ENCODE measurements at regions not wholly inside any gene's neighbourhood (a gene's known extent, or its start where the extent isn't known, plus 50 kb on each side); places are given as distances from the start of the nearest gene placed in this dataset.
A peak's percentile ranks its signal among the peaks of the same experiment; 100 is the strongest.

DNA sequence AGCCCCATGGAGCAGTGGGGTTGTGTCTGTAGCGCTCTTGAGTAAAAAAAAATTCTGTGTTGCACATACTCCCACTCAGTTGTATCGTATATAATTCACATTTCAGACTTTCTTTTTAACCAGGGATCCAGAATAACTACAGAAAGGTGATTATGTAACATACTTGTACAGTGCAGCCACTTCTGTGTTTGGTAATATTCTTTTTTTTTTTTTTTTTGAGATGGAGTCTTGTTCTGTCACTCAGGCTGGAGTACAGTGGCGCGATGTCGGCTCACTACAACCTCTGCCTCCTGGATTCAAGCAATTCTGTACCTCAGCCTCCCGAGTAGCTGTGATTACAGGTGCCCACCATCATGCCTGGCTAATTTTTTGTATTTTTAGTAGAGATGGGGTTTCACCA lies 82.4 kb upstream of the MACF1 start:
- no peaks in the 10 kb centered on the region for H3K9me3 ChIP-seq (ENCODE audit: control insufficient read depth in 4 of 4, insufficient read depth in 3 of 4, low read length in 3 of 4)
- DNase-seq (no peak), ATAC-seq (ENCODE audit: insufficient read depth, low FRiP score) (no peak)
- H3K36me3 ChIP-seq (ENCODE audit: control insufficient read depth in 4 of 4, insufficient read depth in 4 of 4, low read length in 4 of 4): peaks cover 0 to 7% (median 3%) of the 10 kb centered on the region in 4 donors
- no peak overlapping the region for H3K27ac ChIP-seq (ENCODE audit: low read depth in 1 of 2, low read length in 1 of 2)
- no peak overlapping the region for H3K4me3 ChIP-seq
- TF ChIP-seq, protein P1, sequence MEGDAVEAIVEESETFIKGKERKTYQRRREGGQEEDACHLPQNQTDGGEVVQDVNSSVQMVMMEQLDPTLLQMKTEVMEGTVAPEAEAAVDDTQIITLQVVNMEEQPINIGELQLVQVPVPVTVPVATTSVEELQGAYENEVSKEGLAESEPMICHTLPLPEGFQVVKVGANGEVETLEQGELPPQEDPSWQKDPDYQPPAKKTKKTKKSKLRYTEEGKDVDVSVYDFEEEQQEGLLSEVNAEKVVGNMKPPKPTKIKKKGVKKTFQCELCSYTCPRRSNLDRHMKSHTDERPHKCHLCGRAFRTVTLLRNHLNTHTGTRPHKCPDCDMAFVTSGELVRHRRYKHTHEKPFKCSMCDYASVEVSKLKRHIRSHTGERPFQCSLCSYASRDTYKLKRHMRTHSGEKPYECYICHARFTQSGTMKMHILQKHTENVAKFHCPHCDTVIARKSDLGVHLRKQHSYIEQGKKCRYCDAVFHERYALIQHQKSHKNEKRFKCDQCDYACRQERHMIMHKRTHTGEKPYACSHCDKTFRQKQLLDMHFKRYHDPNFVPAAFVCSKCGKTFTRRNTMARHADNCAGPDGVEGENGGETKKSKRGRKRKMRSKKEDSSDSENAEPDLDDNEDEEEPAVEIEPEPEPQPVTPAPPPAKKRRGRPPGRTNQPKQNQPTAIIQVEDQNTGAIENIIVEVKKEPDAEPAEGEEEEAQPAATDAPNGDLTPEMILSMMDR (IDR thresholded peaks at IDR 0.05; ENCODE audit: control extremely low read depth, extremely low read depth): no peak
- 79 to 85% methylated on average over 6 of the region's 6 CpGs for WGBS, 2 donors
- peaks cover 2 to 17% (median 13%) of the 10 kb centered on the region in 5 donors for H3K4me1 ChIP-seq (ENCODE audit: control insufficient read depth in 5 of 5, insufficient read depth in 5 of 5, low read length in 5 of 5)
- H3K9ac ChIP-seq (ENCODE audit: insufficient read depth in 1 of 2, low read length in 2 of 2): no peak overlapping the region
- no peaks in the 10 kb centered on the region for H3K27me3 ChIP-seq (ENCODE audit: control insufficient read depth in 3 of 3, insufficient read depth in 3 of 3, low read length in 2 of 3)

- TF ChIP-seq, protein P1 (IDR thresholded peaks at IDR 0.05; ENCODE audit: control extremely low read depth, extremely low read depth): no peak
- peaks cover 11 to 24% (median 14%) of the 10 kb centered on the region in 5 donors for H3K4me1 ChIP-seq (ENCODE audit: control insufficient read depth in 5 of 5, insufficient read depth in 5 of 5, low read length in 5 of 5)
Observed at GRCh38 chr1:39124282-39124681, 80.2 kb upstream of the MACF1 start.

DNA sequence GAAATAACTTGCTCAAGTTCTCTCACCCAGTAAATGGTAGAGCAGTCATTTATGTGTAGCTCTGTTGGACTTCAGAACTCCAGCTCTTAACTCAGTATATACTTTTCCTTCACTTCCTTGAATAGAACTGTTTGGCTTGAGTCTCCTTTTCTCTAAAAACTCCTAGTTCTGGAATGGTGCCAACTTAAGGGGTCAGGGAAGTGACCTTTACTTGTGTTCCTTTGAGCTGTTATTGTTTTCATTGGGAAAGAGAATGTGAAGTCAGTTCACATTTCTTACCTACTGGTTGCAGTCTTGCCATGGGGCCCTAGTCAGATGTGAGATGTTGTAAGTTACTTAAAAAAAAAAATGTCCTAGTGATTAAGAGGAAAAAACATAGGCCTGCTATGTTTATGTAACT lies 77.0 kb upstream of the MACF1 start:
- Histone ChIP-seq H3K36me3 (ENCODE audit: control insufficient read depth in 4 of 4, insufficient read depth in 4 of 4, low read length in 4 of 4) (peaks cover 0 to 3% (median 2%) of the 10 kb centered on the region in 4 donors), H3K4me1 (ENCODE audit: control insufficient read depth in 5 of 5, insufficient read depth in 5 of 5, low read length in 5 of 5) (peaks cover 18 to 44% (median 29%) of the 10 kb centered on the region in 5 donors), H3K27ac (ENCODE audit: low read depth in 1 of 2, low read length in 1 of 2) (peak overlapping the region in 1 of 2 donors; percentile 64), H3K9me3 (ENCODE audit: control insufficient read depth in 4 of 4, insufficient read depth in 3 of 4, low read length in 3 of 4) (no peaks in the 10 kb centered on the region), H3K4me3 (no peak overlapping the region), H3K27me3 (ENCODE audit: control insufficient read depth in 3 of 3, insufficient read depth in 3 of 3, low read length in 2 of 3) (no peaks in the 10 kb centered on the region), H3K9ac (ENCODE audit: insufficient read depth in 1 of 2, low read length in 2 of 2) (peak overlapping the region in 1 of 2 donors; percentile 50)
- TF ChIP-seq, protein P1 (IDR thresholded peaks at IDR 0.05; ENCODE audit: control extremely low read depth, extremely low read depth): no peak
- peak; percentile 73 to 96 (median 95) for DNase-seq
- ATAC-seq (ENCODE audit: insufficient read depth, low FRiP score): no peak

More at GRCh38 chr1:39124282-39124681, 80.2 kb upstream of the MACF1 start:
- no peak overlapping the region for H3K4me3 ChIP-seq
- no peak for DNase-seq
- no peak overlapping the region for H3K27ac ChIP-seq (ENCODE audit: low read depth in 1 of 2, low read length in 1 of 2)
- H3K27me3 ChIP-seq (ENCODE audit: control insufficient read depth in 3 of 3, insufficient read depth in 3 of 3, low read length in 2 of 3): no peaks in the 10 kb centered on the region
- no peak for ATAC-seq (ENCODE audit: insufficient read depth, low FRiP score)
- H3K9ac ChIP-seq (ENCODE audit: insufficient read depth in 1 of 2, low read length in 2 of 2): no peak overlapping the region
- WGBS, 2 donors: 50 to 79% methylated on average over 1 of the region's 1 CpG
- H3K36me3 ChIP-seq (ENCODE audit: control insufficient read depth in 4 of 4, insufficient read depth in 4 of 4, low read length in 4 of 4): peaks cover 0 to 6% (median 2%) of the 10 kb centered on the region in 4 donors
- H3K9me3 ChIP-seq (ENCODE audit: control insufficient read depth in 4 of 4, insufficient read depth in 3 of 4, low read length in 3 of 4): no peaks in the 10 kb centered on the region

GRCh38 chr1:39128126-39128525 lies 76.4 kb upstream of the MACF1 start:
- no peak for DNase-seq
- no peaks in the 10 kb centered on the region for H3K27me3 ChIP-seq (ENCODE audit: control insufficient read depth in 3 of 3, insufficient read depth in 3 of 3, low read length in 2 of 3)
- no peak overlapping the region for H3K4me3 ChIP-seq
- ATAC-seq (ENCODE audit: insufficient read depth, low FRiP score): no peak
- H3K27ac ChIP-seq (ENCODE audit: low read depth in 1 of 2, low read length in 1 of 2): peak overlapping the region in 1 of 2 donors; percentile 90
- H3K9me3 ChIP-seq (ENCODE audit: control insufficient read depth in 4 of 4, insufficient read depth in 3 of 4, low read length in 3 of 4): no peaks in the 10 kb centered on the region
- H3K4me1 ChIP-seq (ENCODE audit: control insufficient read depth in 5 of 5, insufficient read depth in 5 of 5, low read length in 5 of 5): peaks cover 21 to 49% (median 32%) of the 10 kb centered on the region in 5 donors
- WGBS, 2 donors: 57 to 61% methylated on average over 4 of the region's 4 CpGs
- TF ChIP-seq, protein P1 (IDR thresholded peaks at IDR 0.05; ENCODE audit: control extremely low read depth, extremely low read depth): no peak
- peaks cover 0 to 3% (median 1%) of the 10 kb centered on the region in 4 donors for H3K36me3 ChIP-seq (ENCODE audit: control insufficient read depth in 4 of 4, insufficient read depth in 4 of 4, low read length in 4 of 4)
- H3K9ac ChIP-seq (ENCODE audit: insufficient read depth in 1 of 2, low read length in 2 of 2): peak overlapping the region in 1 of 2 donors; percentile 19

Measured in lung (tissue), 11 donors.